Vagina (tissue), 2 donors: ENCODE measurements at regions not wholly inside any gene's neighbourhood (a gene's known extent, or its start where the extent isn't known, plus 50 kb on each side); places are given as distances from the start of the nearest gene placed in this dataset.

Experiments used
- CTCF ChIP-seq, 3 experiments: fragments of 450-650 bp in 2 of 3; fragments of 200-600 bp in 1 of 3; sonication (generic) in 1 of 3; IDR thresholded peaks; one replicate each; pipeline ENCODE4 v1.5.1; 2017 to 2019; ENCODE audit warnings: antibody characterized with exemption in 3 of 3, mild to moderate bottlenecking in 2 of 3, moderate library complexity in 2 of 3
- POLR2A ChIP-seq, 2 donors: fragments of 450-650 bp; IDR thresholded peaks; one replicate each; pipeline ENCODE4 v1.6.1; 2017; ENCODE audit warnings: antibody characterized with exemption in 2 of 2, mild to moderate bottlenecking in 2 of 2, moderate library complexity in 2 of 2
- POLR2AphosphoS5 ChIP-seq, 2 donors: sonication (generic); formaldehyde crosslinking; IDR thresholded peaks; one replicate each; pipeline ENCODE4 v1.9.0; 2017; ENCODE audit warnings: antibody characterized with exemption in 2 of 2, mild to moderate bottlenecking in 2 of 2, low read depth in 1 of 2; ENCODE audit not compliant: insufficient read depth in 1 of 2

- TF ChIP-seq CTCF (IDR thresholded peaks at IDR 0.05) (no peak), POLR2AphosphoS5 (IDR thresholded peaks at IDR 0.05; ENCODE audit: insufficient read depth in 1 of 2, low read depth in 1 of 2) (peak in 1 of 2 donors; percentile 48), POLR2A (IDR thresholded peaks at IDR 0.05) (no peak)
Observed at GRCh38 chr9:89746385-89747116, 141.7 kb downstream of the GADD45G start.
